HepG2 (cell line): ENCODE measurements at regions not wholly inside any gene's neighbourhood (a gene's known extent, or its start where the extent isn't known, plus 50 kb on each side); places are given as distances from the start of the nearest gene placed in this dataset.

Experiments
- ATAC-seq: fragments of 200-7000 bp; cut with Tn5 transposase; 3 replicates; pipeline ENCODE4 v1.9.1; 2020; ENCODE audit warnings: mild to moderate bottlenecking, moderate library complexity
- BruUV-seq: library from RNA; stranded (reverse); fragments of 400-500 nt; replicated peaks from 2 replicates; lab custom pipeline; 2021; lab: Mats Ljungman, UMichigan
- CTCF ChIA-PET: fragments of 300-600 bp; formaldehyde crosslinking; extraction: SDS; loops from one replicate; lab custom pipeline; 2021; ENCODE audit warnings: low total read pairs, inconsistent platforms, low intra/inter-chr PET ratio; lab: Yijun Ruan, JAX
- POLR2A ChIA-PET: fragments of 350-600 bp; sonication (Branson Sonifier 250); formaldehyde crosslinking; loops from one replicate; lab custom pipeline; 2020; ENCODE audit warnings: antibody characterized with exemption, inconsistent platforms; lab: Yijun Ruan, JAX
- DNase-seq: peaks from one replicate; pipeline ENCODE4 v3.0.0-alpha.2; 2015; ENCODE audit warnings: low spot score
- FAIRE-seq: peaks from 3 replicates; lab custom pipeline; 2011; peaks lifted over from hg19 to GRCh38; lab: Jason Lieb, UNC
- H2AFZ ChIP-seq: one replicate; pipeline ENCODE4 v1.6.1; 2011; ENCODE audit warnings: low read length, inconsistent platforms
- H3K27ac ChIP-seq: fragments of 300-600 bp; 3 replicates; pipeline ENCODE4 v1.8.0; 2011; ENCODE audit warnings: mixed run types, mild to moderate bottlenecking, mixed read lengths, low read length, inconsistent platforms; ENCODE audit not compliant: insufficient read depth; ENCODE audit errors: extremely low read length
- H3K27me3 ChIP-seq, 2 experiments: fragments of 200-600 bp in 1 of 2; 2 replicates in 1 of 2; 3 replicates in 1 of 2; pipeline versions ENCODE4 v1.6.0 to v1.8.0; 2011; ENCODE audit warnings: low read length in 2 of 2, mild to moderate bottlenecking in 2 of 2, moderate library complexity in 2 of 2, inconsistent platforms in 1 of 2; ENCODE audit not compliant: insufficient read depth in 2 of 2, control insufficient read depth in 1 of 2
- H3K36me3 ChIP-seq, 2 experiments: fragments of 200-600 bp in 1 of 2; replicated peaks in 1 of 2; 2 replicates in 1 of 2; 3 replicates in 1 of 2; pipeline versions ENCODE4 v1.5.1 to v1.8.0; 2011; ENCODE audit warnings: low read length in 2 of 2, inconsistent platforms in 1 of 2; ENCODE audit not compliant: insufficient read depth in 2 of 2, control insufficient read depth in 1 of 2
- H3K4me1 ChIP-seq: 2 replicates; pipeline ENCODE4 v1.5.1; 2012; ENCODE audit warnings: low read length, inconsistent platforms; ENCODE audit not compliant: insufficient read depth
- H3K4me2 ChIP-seq: 2 replicates; pipeline ENCODE4 v1.6.0; 2011; ENCODE audit warnings: low read depth, low read length, inconsistent platforms
- H3K4me3 ChIP-seq, 3 experiments: fragments of 200-600 bp in 1 of 3; sonication (generic), shearing (Covaris generic) in 1 of 3; replicated peaks in 1 of 3; 2 replicates each; pipeline ENCODE4 v1.5.1; 2011 to 2016; ENCODE audit warnings: low read length in 3 of 3, inconsistent platforms in 2 of 3, low read depth in 2 of 3, mild to moderate bottlenecking in 2 of 3, control low read depth in 1 of 3, mixed read lengths in 1 of 3; ENCODE audit not compliant: insufficient read depth in 1 of 3
- H3K79me2 ChIP-seq: one replicate; pipeline ENCODE4 v1.6.1; 2011; ENCODE audit warnings: low read length, inconsistent platforms; ENCODE audit not compliant: insufficient read depth
- H3K9ac ChIP-seq: 2 replicates; pipeline ENCODE4 v1.6.0; 2011; ENCODE audit warnings: mild to moderate bottlenecking, low read depth, low read length, inconsistent platforms; ENCODE audit not compliant: insufficient read depth
- H3K9me3 ChIP-seq: 2 replicates; pipeline ENCODE4 v1.5.1; 2012; ENCODE audit warnings: mild to moderate bottlenecking, low read length
- H4K20me1 ChIP-seq: 2 replicates; pipeline ENCODE4 v1.6.0; 2011; ENCODE audit warnings: inconsistent platforms, mild to moderate bottlenecking, low read length, moderate library complexity; ENCODE audit not compliant: insufficient read depth
- DR1 ChIP-seq: sonication (generic); formaldehyde crosslinking; IDR thresholded peaks from 2 replicates; pipeline ENCODE4 v1.8.0; 2021; ENCODE audit warnings: mild to moderate bottlenecking, missing genetic modification reagents, inconsistent platforms
- KDM5B ChIP-seq: sonication (generic); formaldehyde crosslinking; IDR thresholded peaks from 2 replicates; pipeline ENCODE4 v1.4.0; 2020; ENCODE audit warnings: missing genetic modification reagents, mild to moderate bottlenecking, borderline replicate concordance
- MBD4 ChIP-seq: IDR thresholded peaks from 2 replicates; pipeline ENCODE4 v1.6.1; 2012; ENCODE audit warnings: low read length, inconsistent platforms, borderline replicate concordance
- MIER2 ChIP-seq: IDR thresholded peaks from 2 replicates; pipeline ENCODE4 v1.6.1; 2016; ENCODE audit warnings: missing biosample characterization, missing genetic modification reagents
- SMARCC2 ChIP-seq: fragments of 450-650 bp; IDR thresholded peaks from 2 replicates; pipeline ENCODE4 v1.6.1; 2017; ENCODE audit warnings: antibody characterized with exemption, mild to moderate bottlenecking
- TCF12 ChIP-seq, 2 experiments: fragments of 450-650 bp in 1 of 2; sonication (generic) in 1 of 2; formaldehyde crosslinking in 1 of 2; IDR thresholded peaks; 2 replicates each; pipeline versions ENCODE4 v1.6.1 to v1.8.0; 2017 to 2022; ENCODE audit warnings: antibody characterized with exemption in 1 of 2, mild to moderate bottlenecking in 1 of 2, missing genetic modification reagents in 1 of 2, moderate library complexity in 1 of 2
- ZKSCAN1 ChIP-seq: fragments of 150-350 bp; IDR thresholded peaks from 2 replicates; pipeline ENCODE4 v1.6.1; 2014; ENCODE audit warnings: low read length
- ZNF296 ChIP-seq: sonication (generic); formaldehyde crosslinking; conservative IDR thresholded peaks from 2 replicates; pipeline ENCODE4 v1.5.0; 2020; ENCODE audit warnings: mild to moderate bottlenecking, missing genetic modification reagents
- ZNF382 ChIP-seq: sonication (generic); formaldehyde crosslinking; IDR thresholded peaks from 2 replicates; pipeline ENCODE4 v1.5.0; 2020; ENCODE audit warnings: missing genetic modification reagents, mild to moderate bottlenecking, borderline replicate concordance
- WGBS: methylation state at CpG from one replicate; pipeline ENCODE4 v1.1.6; 2017; ENCODE audit warnings: low lambda C conversion rate; 5-methylcytosine and 5-hydroxymethylcytosine counted together
- in situ Hi-C: cut with HindIII; loops from 2 replicates; pipeline ENCODE4 v1.10.0; 2017; ENCODE audit warnings: low pct_unique_long_range_greater_than_20kb; ENCODE audit not compliant: extremely low pct_ligation_motif_present
- intact Hi-C: fragments of 100-400 bp; cut with micrococcal nuclease; formaldehyde crosslinking; loops from one replicate; pipeline ENCODE4 v1.10.0; 2022; ENCODE audit not compliant: unreplicated experiment
- TF ChIP-seq, protein P1 (sequence below): sonication (generic); formaldehyde crosslinking; IDR thresholded peaks from 2 replicates; pipeline ENCODE4 v1.5.0; 2020; ENCODE audit warnings: missing genetic modification reagents, mild to moderate bottlenecking, borderline replicate concordance

DNA sequence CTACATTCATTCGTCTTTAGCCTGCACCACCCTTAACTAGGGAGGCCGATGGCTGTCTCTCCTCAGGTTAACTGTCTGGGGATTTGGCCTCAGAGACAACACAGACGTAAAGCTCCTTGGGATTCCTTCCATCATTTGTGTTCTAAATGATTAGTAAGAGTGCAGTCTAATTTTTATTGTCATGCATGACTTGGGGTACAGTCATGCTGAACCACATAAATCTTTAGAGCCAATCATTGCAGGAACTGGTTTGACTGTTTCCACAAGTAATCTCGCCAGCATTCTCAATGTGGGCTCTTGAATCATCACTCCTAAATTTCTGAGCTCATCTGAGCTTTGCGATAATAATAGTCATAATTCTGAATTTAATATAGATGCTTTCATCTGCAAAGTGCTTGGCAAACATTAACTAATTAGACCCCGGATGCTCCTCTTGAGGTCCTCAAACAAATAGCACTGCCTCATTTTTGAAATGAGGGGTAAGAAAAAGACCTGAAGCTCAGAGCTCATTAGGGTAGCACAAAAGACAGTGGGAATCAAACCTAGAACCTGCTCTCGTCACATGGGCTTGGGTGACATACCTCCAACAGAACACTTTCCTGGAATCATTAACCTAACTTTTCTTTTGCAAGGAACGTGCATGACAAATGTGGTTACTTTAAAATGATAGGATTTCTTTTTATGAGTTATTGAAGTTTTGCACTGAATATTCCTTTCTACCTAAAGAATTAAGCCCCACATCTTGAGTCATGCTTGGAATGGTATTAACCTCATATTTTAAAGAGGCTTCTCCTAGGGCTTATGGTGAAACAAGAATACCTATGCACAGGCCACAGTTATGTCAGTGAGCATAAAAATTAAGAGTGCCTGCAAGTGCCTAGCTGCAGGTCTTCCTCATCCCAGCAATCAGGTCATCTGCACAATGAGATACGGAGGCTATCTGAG is 118.9 kb upstream of the NRP1 start:
- Histone ChIP-seq H3K27ac (no peak overlapping the region), H3K9me3 (no peaks in the 10 kb centered on the region), H3K4me2 (no peak overlapping the region), H3K36me3 (no peaks in the 10 kb centered on the region), H3K4me3 (no peak overlapping the region), H3K4me1 (peaks cover 8% of the 10 kb centered on the region; the same call in 1 of the 2 replicates), H3K27me3 (no peaks in the 10 kb centered on the region), H3K79me2 (no peaks in the 10 kb centered on the region), H3K9ac (no peak overlapping the region), H4K20me1 (no peaks in the 10 kb centered on the region), H2AFZ (no peak overlapping the region)
- no peak for FAIRE-seq
- intact Hi-C loops (no loop called here), in situ Hi-C loops (no loop called here)
- ATAC-seq = no peak
- TF ChIP-seq ZNF382 (no peak), DR1 (CRISPR knock-in tag) (no peak), MIER2 (no peak), SMARCC2 (no peak), MBD4 (no peak), TCF12 (IDR thresholded peaks at IDR 0.05) (no peak), TCF12 (CRISPR knock-in tag; IDR thresholded peaks at IDR 0.05) (no peak), KDM5B (CRISPR knock-in tag) (no peak), ZKSCAN1 (no peak), ZNF296 (CRISPR knock-in tag) (no peak)
- TF ChIP-seq, protein P1, sequence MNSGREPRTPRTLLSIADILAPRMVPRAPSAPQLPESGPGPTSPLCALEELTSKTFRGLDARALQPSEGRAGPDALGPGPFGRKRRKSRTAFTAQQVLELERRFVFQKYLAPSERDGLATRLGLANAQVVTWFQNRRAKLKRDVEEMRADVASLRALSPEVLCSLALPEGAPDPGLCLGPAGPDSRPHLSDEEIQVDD (CRISPR knock-in tag) = no peak
- ChIA-PET CTCF (no interaction called here), POLR2A (no interaction called here)
- DNase-seq = no peak
- no TSS peak for BruUV-seq
- WGBS = 46% methylated on average over 9 of the region's 9 CpGs
